ENCODE measurements at regions not wholly inside any gene's neighbourhood (a gene's known extent, or its start where the extent isn't known, plus 50 kb on each side); places are given as distances from the start of the nearest gene placed in this dataset.

DNA sequence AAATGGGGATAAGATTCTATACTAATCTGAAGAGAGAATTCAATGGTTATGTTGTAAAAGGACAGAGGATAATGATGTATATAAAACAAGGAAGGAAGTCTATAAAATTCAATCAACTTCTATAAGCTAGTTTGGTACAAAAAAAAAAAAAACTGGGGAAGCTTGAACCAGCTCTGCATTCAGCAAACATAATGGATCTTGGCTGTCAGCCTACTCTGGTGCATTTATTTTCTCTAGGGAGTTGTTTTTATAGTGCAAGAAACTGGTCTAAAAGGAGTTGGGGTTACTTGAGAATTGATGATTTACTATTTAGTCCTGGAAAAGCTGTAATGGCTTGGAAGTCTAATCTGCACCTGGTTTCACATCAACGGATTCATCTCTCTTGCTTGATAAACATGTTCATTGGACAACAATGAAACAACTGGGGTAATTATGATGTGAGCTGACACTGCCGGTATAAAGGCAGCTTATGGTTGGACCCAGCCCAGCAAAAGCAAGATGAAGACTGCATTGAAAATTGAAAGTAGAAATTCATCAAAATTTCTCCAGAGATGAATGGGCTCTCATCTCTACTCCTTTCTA, 199.4 kb upstream of the NRIP1 start:
- Histone ChIP-seq H3K4me1 (ENCODE audit: control insufficient read depth in 5 of 5, insufficient read depth in 5 of 5, low read length in 5 of 5) (no peaks in the 10 kb centered on the region), H3K4me3 (no peak overlapping the region), H3K9ac (ENCODE audit: insufficient read depth in 1 of 2, low read length in 2 of 2) (no peak overlapping the region), H3K36me3 (ENCODE audit: control insufficient read depth in 4 of 4, insufficient read depth in 4 of 4, low read length in 4 of 4) (no peaks in the 10 kb centered on the region), H3K27me3 (ENCODE audit: control insufficient read depth in 3 of 3, insufficient read depth in 3 of 3, low read length in 2 of 3) (no peaks in the 10 kb centered on the region), H3K9me3 (ENCODE audit: control insufficient read depth in 4 of 4, insufficient read depth in 3 of 4, low read length in 3 of 4) (no peaks in the 10 kb centered on the region), H3K27ac (ENCODE audit: low read depth in 1 of 2, low read length in 1 of 2) (no peak overlapping the region)
- 60 to 88% methylated on average over 2 of the region's 2 CpGs for whole genome bisulfite sequencing, 2 donors
- DNase-seq, result no peak
- TF ChIP-seq, protein P1, sequence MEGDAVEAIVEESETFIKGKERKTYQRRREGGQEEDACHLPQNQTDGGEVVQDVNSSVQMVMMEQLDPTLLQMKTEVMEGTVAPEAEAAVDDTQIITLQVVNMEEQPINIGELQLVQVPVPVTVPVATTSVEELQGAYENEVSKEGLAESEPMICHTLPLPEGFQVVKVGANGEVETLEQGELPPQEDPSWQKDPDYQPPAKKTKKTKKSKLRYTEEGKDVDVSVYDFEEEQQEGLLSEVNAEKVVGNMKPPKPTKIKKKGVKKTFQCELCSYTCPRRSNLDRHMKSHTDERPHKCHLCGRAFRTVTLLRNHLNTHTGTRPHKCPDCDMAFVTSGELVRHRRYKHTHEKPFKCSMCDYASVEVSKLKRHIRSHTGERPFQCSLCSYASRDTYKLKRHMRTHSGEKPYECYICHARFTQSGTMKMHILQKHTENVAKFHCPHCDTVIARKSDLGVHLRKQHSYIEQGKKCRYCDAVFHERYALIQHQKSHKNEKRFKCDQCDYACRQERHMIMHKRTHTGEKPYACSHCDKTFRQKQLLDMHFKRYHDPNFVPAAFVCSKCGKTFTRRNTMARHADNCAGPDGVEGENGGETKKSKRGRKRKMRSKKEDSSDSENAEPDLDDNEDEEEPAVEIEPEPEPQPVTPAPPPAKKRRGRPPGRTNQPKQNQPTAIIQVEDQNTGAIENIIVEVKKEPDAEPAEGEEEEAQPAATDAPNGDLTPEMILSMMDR (IDR thresholded peaks at IDR 0.05; ENCODE audit: control extremely low read depth, extremely low read depth), result no peak
- no peak for ATAC-seq (ENCODE audit: insufficient read depth, low FRiP score)

DNA sequence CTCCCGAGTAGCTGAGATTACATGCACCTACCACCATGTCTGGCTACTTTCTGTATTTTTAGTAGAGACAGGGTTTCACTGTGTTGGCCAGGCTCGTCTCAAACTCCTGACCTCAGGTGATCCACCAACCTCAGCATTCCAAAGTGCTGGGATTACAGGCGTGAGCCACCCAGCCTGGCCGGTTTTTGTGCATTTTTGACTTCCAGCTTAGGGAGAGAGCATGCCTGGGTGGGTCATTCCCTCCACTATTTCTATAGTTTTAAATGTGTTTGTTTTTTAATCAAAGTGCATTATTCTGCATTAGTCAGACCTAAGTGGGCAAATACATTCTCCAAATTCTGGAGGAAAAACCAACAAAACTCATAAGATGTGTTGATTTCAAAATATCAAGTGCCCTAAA, 207.4 kb upstream of the NRIP1 start:
- TF ChIP-seq, protein P1 (IDR thresholded peaks at IDR 0.05; ENCODE audit: control extremely low read depth, extremely low read depth), result no peak
- H3K9ac ChIP-seq (ENCODE audit: insufficient read depth in 1 of 2, low read length in 2 of 2), result no peak overlapping the region
- H3K4me3 ChIP-seq, result no peak overlapping the region
- H3K27me3 ChIP-seq (ENCODE audit: control insufficient read depth in 3 of 3, insufficient read depth in 3 of 3, low read length in 2 of 3), result no peaks in the 10 kb centered on the region
- H3K4me1 ChIP-seq (ENCODE audit: control insufficient read depth in 5 of 5, insufficient read depth in 5 of 5, low read length in 5 of 5), result no peaks in the 10 kb centered on the region
- H3K9me3 ChIP-seq (ENCODE audit: control insufficient read depth in 4 of 4, insufficient read depth in 3 of 4, low read length in 3 of 4), result no peaks in the 10 kb centered on the region
- H3K36me3 ChIP-seq (ENCODE audit: control insufficient read depth in 4 of 4, insufficient read depth in 4 of 4, low read length in 4 of 4), result no peaks in the 10 kb centered on the region
- WGBS, 2 donors, result 69 to 90% methylated on average over 4 of the region's 4 CpGs
- ATAC-seq (ENCODE audit: insufficient read depth, low FRiP score), result no peak
- DNase-seq, result no peak
- no peak overlapping the region for H3K27ac ChIP-seq (ENCODE audit: low read depth in 1 of 2, low read length in 1 of 2)

DNA sequence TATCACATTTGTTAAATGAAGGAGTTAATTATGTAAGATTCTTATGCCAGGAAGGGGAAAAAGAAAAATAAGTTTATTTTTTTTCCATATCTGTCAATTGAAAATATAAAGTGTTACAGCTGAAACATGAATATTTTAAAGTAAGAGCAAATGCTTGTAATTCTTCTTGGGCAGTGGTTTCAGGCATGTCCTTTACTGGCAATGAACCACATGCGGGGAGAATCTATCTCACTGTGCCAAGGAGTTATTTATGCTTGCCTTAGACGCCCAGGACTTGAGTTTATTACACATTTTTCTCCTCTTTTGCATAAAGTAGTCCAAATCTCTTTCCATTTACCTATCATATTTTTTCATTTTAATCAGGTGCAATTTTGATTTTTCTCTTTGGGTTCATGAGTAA, 207.8 kb upstream of the NRIP1 start:
- H3K36me3 ChIP-seq (ENCODE audit: control insufficient read depth in 4 of 4, insufficient read depth in 4 of 4, low read length in 4 of 4), result no peaks in the 10 kb centered on the region
- no peaks in the 10 kb centered on the region for H3K4me1 ChIP-seq (ENCODE audit: control insufficient read depth in 5 of 5, insufficient read depth in 5 of 5, low read length in 5 of 5)
- DNase-seq (no peak), ATAC-seq (ENCODE audit: insufficient read depth, low FRiP score) (no peak)
- no peak overlapping the region for H3K27ac ChIP-seq (ENCODE audit: low read depth in 1 of 2, low read length in 1 of 2)
- H3K9ac ChIP-seq (ENCODE audit: insufficient read depth in 1 of 2, low read length in 2 of 2), result no peak overlapping the region
- H3K27me3 ChIP-seq (ENCODE audit: control insufficient read depth in 3 of 3, insufficient read depth in 3 of 3, low read length in 2 of 3), result no peaks in the 10 kb centered on the region
- 35 to 45% methylated on average over 2 of the region's 2 CpGs for WGBS, 2 donors
- no peak overlapping the region for H3K4me3 ChIP-seq
- TF ChIP-seq, protein P1 (IDR thresholded peaks at IDR 0.05; ENCODE audit: control extremely low read depth, extremely low read depth), result no peak
- no peaks in the 10 kb centered on the region for H3K9me3 ChIP-seq (ENCODE audit: control insufficient read depth in 4 of 4, insufficient read depth in 3 of 4, low read length in 3 of 4)

- no peak overlapping the region for H3K27ac ChIP-seq (ENCODE audit: low read depth in 1 of 2, low read length in 1 of 2)
- no peak overlapping the region for H3K4me3 ChIP-seq
- H3K27me3 ChIP-seq (ENCODE audit: control insufficient read depth in 3 of 3, insufficient read depth in 3 of 3, low read length in 2 of 3), result no peaks in the 10 kb centered on the region
- no peak overlapping the region for H3K9ac ChIP-seq (ENCODE audit: insufficient read depth in 1 of 2, low read length in 2 of 2)
- DNase-seq, result no peak
- ATAC-seq (ENCODE audit: insufficient read depth, low FRiP score), result no peak
- TF ChIP-seq, protein P1 (IDR thresholded peaks at IDR 0.05; ENCODE audit: control extremely low read depth, extremely low read depth), result no peak
- no peaks in the 10 kb centered on the region for H3K36me3 ChIP-seq (ENCODE audit: control insufficient read depth in 4 of 4, insufficient read depth in 4 of 4, low read length in 4 of 4)
- 93 to 94% methylated on average over 2 of the region's 2 CpGs for WGBS, 2 donors
- no peaks in the 10 kb centered on the region for H3K9me3 ChIP-seq (ENCODE audit: control insufficient read depth in 4 of 4, insufficient read depth in 3 of 4, low read length in 3 of 4)
- no peaks in the 10 kb centered on the region for H3K4me1 ChIP-seq (ENCODE audit: control insufficient read depth in 5 of 5, insufficient read depth in 5 of 5, low read length in 5 of 5)
Observed at GRCh38 chr21:15273244-15273643, 208.4 kb upstream of the NRIP1 start.

Measured in lung (tissue), 11 donors.